ENCODE measurements at regions not wholly inside any gene's neighbourhood (a gene's known extent, or its start where the extent isn't known, plus 50 kb on each side); places are given as distances from the start of the nearest gene placed in this dataset.

DNA sequence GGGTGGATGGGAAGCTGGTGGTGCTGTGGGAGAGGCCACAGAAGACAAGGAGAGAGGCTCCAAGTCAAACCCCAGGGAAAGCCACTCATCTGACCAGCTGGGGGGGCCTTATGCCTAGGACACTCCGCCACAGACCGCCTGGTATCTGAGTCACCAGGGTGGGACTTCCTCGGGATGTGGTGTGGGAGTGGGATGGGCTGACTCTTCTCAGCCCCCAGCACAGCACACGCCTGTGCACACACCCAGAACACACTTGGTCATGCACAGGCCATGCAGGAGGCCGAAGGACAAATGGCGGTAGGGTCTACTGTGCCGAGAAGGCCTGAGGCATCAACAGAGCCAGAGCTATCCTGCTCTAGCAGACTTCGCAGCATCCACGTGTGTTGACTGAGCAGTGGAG is 136.4 kb downstream of the INHBB start:
- H3K27ac ChIP-seq (ENCODE audit: insufficient read depth, low read length), result no peak overlapping the region
- no peak for DNase-seq (ENCODE audit: low read depth in 2 of 2)
- H4K20me1 ChIP-seq (ENCODE audit: control insufficient read depth, extremely low read depth, insufficient read depth, low read length), result no peaks in the 10 kb centered on the region
- H3K27me3 ChIP-seq (ENCODE audit: control insufficient read depth, insufficient read depth, low read length), result peaks cover 9% of the 10 kb centered on the region
- H2AFZ ChIP-seq (ENCODE audit: low read length), result no peak overlapping the region
- no peaks in the 10 kb centered on the region for H3K9me3 ChIP-seq (ENCODE audit: control insufficient read depth, insufficient read depth, low read depth, low read length)
- no peaks in the 10 kb centered on the region for H3K79me2 ChIP-seq (ENCODE audit: control insufficient read depth, insufficient read depth, low read length)
- H3K9ac ChIP-seq (ENCODE audit: insufficient read depth, low read length), result no peak overlapping the region
- no peaks in the 10 kb centered on the region for H3K4me1 ChIP-seq (ENCODE audit: control insufficient read depth, extremely low read depth, insufficient read depth, low read length)
- H3K4me2 ChIP-seq (ENCODE audit: extremely low read depth, insufficient read depth, low read length), result no peak overlapping the region
- H3K4me3 ChIP-seq (replicated peaks in 1 of 4; ENCODE audit: control extremely low read depth in 1 of 4, insufficient read depth in 1 of 4, low read depth in 3 of 4, low read length in 4 of 4), result no peak overlapping the region
- no peaks in the 10 kb centered on the region for H3K36me3 ChIP-seq (ENCODE audit: control insufficient read depth, insufficient read depth, low read length)
- no peak for TF ChIP-seq EZH2 (IDR thresholded peaks at IDR 0.05; ENCODE audit: low read length, missing control alignments)
- TF ChIP-seq, protein P1, sequence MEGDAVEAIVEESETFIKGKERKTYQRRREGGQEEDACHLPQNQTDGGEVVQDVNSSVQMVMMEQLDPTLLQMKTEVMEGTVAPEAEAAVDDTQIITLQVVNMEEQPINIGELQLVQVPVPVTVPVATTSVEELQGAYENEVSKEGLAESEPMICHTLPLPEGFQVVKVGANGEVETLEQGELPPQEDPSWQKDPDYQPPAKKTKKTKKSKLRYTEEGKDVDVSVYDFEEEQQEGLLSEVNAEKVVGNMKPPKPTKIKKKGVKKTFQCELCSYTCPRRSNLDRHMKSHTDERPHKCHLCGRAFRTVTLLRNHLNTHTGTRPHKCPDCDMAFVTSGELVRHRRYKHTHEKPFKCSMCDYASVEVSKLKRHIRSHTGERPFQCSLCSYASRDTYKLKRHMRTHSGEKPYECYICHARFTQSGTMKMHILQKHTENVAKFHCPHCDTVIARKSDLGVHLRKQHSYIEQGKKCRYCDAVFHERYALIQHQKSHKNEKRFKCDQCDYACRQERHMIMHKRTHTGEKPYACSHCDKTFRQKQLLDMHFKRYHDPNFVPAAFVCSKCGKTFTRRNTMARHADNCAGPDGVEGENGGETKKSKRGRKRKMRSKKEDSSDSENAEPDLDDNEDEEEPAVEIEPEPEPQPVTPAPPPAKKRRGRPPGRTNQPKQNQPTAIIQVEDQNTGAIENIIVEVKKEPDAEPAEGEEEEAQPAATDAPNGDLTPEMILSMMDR (conservative IDR thresholded peaks at IDR 0.05 in 1 of 2, IDR thresholded peaks at IDR 0.05 in 1 of 2; ENCODE audit: low read depth in 1 of 2, low read length in 2 of 2), result no peak

DNA sequence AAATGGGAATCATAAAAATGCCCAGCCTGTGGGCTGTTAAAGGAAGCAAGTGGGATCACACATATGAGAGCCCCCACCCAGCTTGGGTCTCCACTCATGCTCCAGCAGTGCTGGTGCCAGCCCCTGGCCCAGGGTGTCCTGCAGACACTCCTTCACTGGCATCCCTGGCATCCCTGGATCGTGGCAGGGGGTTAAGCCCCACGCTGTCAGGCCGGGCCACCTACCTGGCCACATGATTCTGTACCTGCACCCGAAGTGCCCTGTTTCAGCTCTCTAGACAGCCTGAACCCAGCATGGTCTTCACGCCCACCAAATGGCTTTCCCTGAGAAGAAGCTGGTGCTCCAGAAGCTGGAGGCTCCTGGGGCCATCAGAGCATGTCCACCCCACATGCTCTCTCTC is 137.4 kb downstream of the INHBB start:
- no peak for TF ChIP-seq EZH2 (IDR thresholded peaks at IDR 0.05; ENCODE audit: low read length, missing control alignments)
- Histone ChIP-seq H3K4me1 (ENCODE audit: control insufficient read depth, extremely low read depth, insufficient read depth, low read length) (no peaks in the 10 kb centered on the region), H3K9me3 (ENCODE audit: control insufficient read depth, insufficient read depth, low read depth, low read length) (no peaks in the 10 kb centered on the region), H3K79me2 (ENCODE audit: control insufficient read depth, insufficient read depth, low read length) (no peaks in the 10 kb centered on the region), H3K9ac (ENCODE audit: insufficient read depth, low read length) (no peak overlapping the region), H4K20me1 (ENCODE audit: control insufficient read depth, extremely low read depth, insufficient read depth, low read length) (no peaks in the 10 kb centered on the region), H3K27me3 (ENCODE audit: control insufficient read depth, insufficient read depth, low read length) (peaks cover 9% of the 10 kb centered on the region), H3K36me3 (ENCODE audit: control insufficient read depth, insufficient read depth, low read length) (no peaks in the 10 kb centered on the region), H3K27ac (ENCODE audit: insufficient read depth, low read length) (no peak overlapping the region), H2AFZ (ENCODE audit: low read length) (no peak overlapping the region), H3K4me3 (replicated peaks in 1 of 4; ENCODE audit: control extremely low read depth in 1 of 4, insufficient read depth in 1 of 4, low read depth in 3 of 4, low read length in 4 of 4) (no peak overlapping the region), H3K4me2 (ENCODE audit: extremely low read depth, insufficient read depth, low read length) (no peak overlapping the region)
- DNase-seq (ENCODE audit: low read depth in 2 of 2), result no peak

DNA sequence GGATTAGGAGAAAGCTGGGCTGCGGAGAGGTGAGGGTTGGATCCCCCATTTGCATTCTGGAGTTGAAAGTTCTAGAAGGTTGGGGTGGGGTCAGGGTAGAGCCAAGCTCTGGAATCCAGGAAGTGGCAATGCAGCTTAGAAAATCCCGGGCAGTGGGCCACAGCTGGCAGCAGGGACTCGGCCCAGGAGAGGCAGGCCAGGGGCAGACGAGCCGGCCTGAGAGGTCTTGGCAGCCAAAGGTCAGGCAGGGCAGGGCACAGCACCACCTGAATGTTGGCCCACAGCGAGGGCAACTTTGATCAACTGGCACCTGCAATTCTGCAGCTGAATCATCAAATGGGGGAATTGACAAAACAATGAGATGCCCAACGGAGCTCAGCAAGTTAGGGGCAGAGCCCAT is 139.2 kb downstream of the INHBB start:
- H3K4me2 ChIP-seq (ENCODE audit: extremely low read depth, insufficient read depth, low read length), result no peak overlapping the region
- H3K9ac ChIP-seq (ENCODE audit: insufficient read depth, low read length), result no peak overlapping the region
- no peak overlapping the region for H3K27ac ChIP-seq (ENCODE audit: insufficient read depth, low read length)
- H3K4me3 ChIP-seq (replicated peaks in 1 of 4; ENCODE audit: control extremely low read depth in 1 of 4, insufficient read depth in 1 of 4, low read depth in 3 of 4, low read length in 4 of 4), result no peak overlapping the region
- H2AFZ ChIP-seq (ENCODE audit: low read length), result no peak overlapping the region
- no peaks in the 10 kb centered on the region for H3K36me3 ChIP-seq (ENCODE audit: control insufficient read depth, insufficient read depth, low read length)
- no peak for DNase-seq (ENCODE audit: low read depth in 2 of 2)
- H3K79me2 ChIP-seq (ENCODE audit: control insufficient read depth, insufficient read depth, low read length), result no peaks in the 10 kb centered on the region
- H4K20me1 ChIP-seq (ENCODE audit: control insufficient read depth, extremely low read depth, insufficient read depth, low read length), result no peaks in the 10 kb centered on the region
- TF ChIP-seq EZH2 (IDR thresholded peaks at IDR 0.05; ENCODE audit: low read length, missing control alignments), result no peak
- TF ChIP-seq, protein P1 (conservative IDR thresholded peaks at IDR 0.05 in 1 of 2, IDR thresholded peaks at IDR 0.05 in 1 of 2; ENCODE audit: low read depth in 1 of 2, low read length in 2 of 2), result no peak
- peaks cover 9% of the 10 kb centered on the region for H3K27me3 ChIP-seq (ENCODE audit: control insufficient read depth, insufficient read depth, low read length)
- no peaks in the 10 kb centered on the region for H3K9me3 ChIP-seq (ENCODE audit: control insufficient read depth, insufficient read depth, low read depth, low read length)
- no peaks in the 10 kb centered on the region for H3K4me1 ChIP-seq (ENCODE audit: control insufficient read depth, extremely low read depth, insufficient read depth, low read length)
